Esophagus (tissue), 2 donors: ENCODE measurements at regions not wholly inside any gene's neighbourhood (a gene's known extent, or its start where the extent isn't known, plus 50 kb on each side); places are given as distances from the start of the nearest gene placed in this dataset.

Experiments used
- H3K27ac ChIP-seq, 2 donors: one replicate each; pipeline ENCODE4 v1.5.1; 2013; ENCODE audit warnings: low read depth in 2 of 2, mild to moderate bottlenecking in 2 of 2, inconsistent platforms in 1 of 2, low read length in 1 of 2, moderate library complexity in 1 of 2
- H3K27me3 ChIP-seq, 2 donors: one replicate each; pipeline ENCODE4 v1.6.1; 2013; ENCODE audit warnings: low read length in 2 of 2, control low read depth in 1 of 2, mild to moderate bottlenecking in 1 of 2; ENCODE audit not compliant: insufficient read depth in 2 of 2, control insufficient read depth in 1 of 2
- H3K36me3 ChIP-seq, 2 donors: one replicate each; pipeline ENCODE4 v1.6.1; 2013; ENCODE audit warnings: low read length in 1 of 2; ENCODE audit not compliant: control insufficient read depth in 2 of 2, insufficient read depth in 2 of 2
- H3K4me1 ChIP-seq, 2 donors: one replicate each; pipeline ENCODE4 v1.6.1; 2013; ENCODE audit warnings: low read length in 1 of 2; ENCODE audit not compliant: control insufficient read depth in 2 of 2, insufficient read depth in 2 of 2
- H3K4me3 ChIP-seq, 2 donors: one replicate each; pipeline ENCODE4 v1.5.1; 2013; ENCODE audit warnings: low read length in 2 of 2, mild to moderate bottlenecking in 2 of 2, low read depth in 1 of 2, moderate library complexity in 1 of 2
- H3K9me3 ChIP-seq, 2 donors: one replicate each; pipeline ENCODE4 v1.6.1; 2013; ENCODE audit warnings: mild to moderate bottlenecking in 2 of 2, low read depth in 1 of 2, low read length in 1 of 2, moderate library complexity in 1 of 2; ENCODE audit not compliant: control insufficient read depth in 2 of 2, insufficient read depth in 1 of 2
- WGBS, 2 donors: extraction: QIAGEN DNeasy Blood & Tissue Kit; methylation state at CpG; one replicate each; pipeline ENCODE4 v1.1.7; 2013; 5-methylcytosine and 5-hydroxymethylcytosine counted together
- donor health status: healthy with polysubstance abuse.
- donor health status: Bipolar disorder and iron deficiency.

- Histone ChIP-seq H3K27me3 (no peaks in the 10 kb centered on the region), H3K9me3 (no peaks in the 10 kb centered on the region), H3K4me1 (no peaks in the 10 kb centered on the region), H3K36me3 (no peaks in the 10 kb centered on the region), H3K27ac (no peak overlapping the region), H3K4me3 (no peak overlapping the region)
These were observed 160.8 kb upstream of the KRR1 start for GRCh38 chr12:75672200-75672599.

GRCh38 chr12:75670216-75670615 is 158.8 kb upstream of the KRR1 start:
- Histone ChIP-seq H3K9me3 (no peaks in the 10 kb centered on the region), H3K4me1 (no peaks in the 10 kb centered on the region), H3K36me3 (no peaks in the 10 kb centered on the region), H3K27ac (no peak overlapping the region), H3K4me3 (no peak overlapping the region), H3K27me3 (no peaks in the 10 kb centered on the region)
- WGBS, 2 donors: 72 to 74% methylated on average over 5 of the region's 5 CpGs

- H3K27ac ChIP-seq: no peak overlapping the region
- no peak overlapping the region for H3K4me3 ChIP-seq
- no peaks in the 10 kb centered on the region for H3K4me1 ChIP-seq
- H3K9me3 ChIP-seq: no peaks in the 10 kb centered on the region
- 41 to 44% methylated on average over 2 of the region's 2 CpGs for WGBS, 2 donors
- H3K36me3 ChIP-seq: no peaks in the 10 kb centered on the region
- no peaks in the 10 kb centered on the region for H3K27me3 ChIP-seq
These were observed 155.5 kb upstream of the KRR1 start for GRCh38 chr12:75666939-75667334.

- Histone ChIP-seq H3K36me3 (no peaks in the 10 kb centered on the region), H3K9me3 (no peaks in the 10 kb centered on the region), H3K4me3 (no peak overlapping the region), H3K4me1 (no peaks in the 10 kb centered on the region), H3K27ac (no peak overlapping the region), H3K27me3 (no peaks in the 10 kb centered on the region)
- WGBS, 2 donors: 61 to 79% methylated on average over 5 of the region's 5 CpGs
These were observed 154.9 kb upstream of the KRR1 start for GRCh38 chr12:75666126-75666938.

- Histone ChIP-seq H3K4me3 (no peak overlapping the region), H3K36me3 (no peaks in the 10 kb centered on the region), H3K27me3 (no peaks in the 10 kb centered on the region), H3K4me1 (no peaks in the 10 kb centered on the region), H3K27ac (no peak overlapping the region), H3K9me3 (no peaks in the 10 kb centered on the region)
- 84 to 93% methylated on average over 2 of the region's 2 CpGs for WGBS, 2 donors
These were observed 153.8 kb upstream of the KRR1 start for GRCh38 chr12:75665216-75665615.

- 55 to 74% methylated on average over 2 of the region's 2 CpGs for WGBS, 2 donors
- no peaks in the 10 kb centered on the region for H3K9me3 ChIP-seq
- H3K27ac ChIP-seq: no peak overlapping the region
- H3K27me3 ChIP-seq: no peaks in the 10 kb centered on the region
- H3K4me1 ChIP-seq: no peaks in the 10 kb centered on the region
- no peak overlapping the region for H3K4me3 ChIP-seq
- H3K36me3 ChIP-seq: no peaks in the 10 kb centered on the region
These were observed 151.2 kb upstream of the KRR1 start for GRCh38 chr12:75662511-75663159.

GRCh38 chr12:75661908-75662307 is 150.5 kb upstream of the KRR1 start:
- H3K4me1 ChIP-seq: peaks cover 0 to 2% of the 10 kb centered on the region in 2 donors
- 29 to 44% methylated on average over 1 of the region's 1 CpG for WGBS, 2 donors
- H3K9me3 ChIP-seq: no peaks in the 10 kb centered on the region
- H3K27me3 ChIP-seq: no peaks in the 10 kb centered on the region
- H3K36me3 ChIP-seq: no peaks in the 10 kb centered on the region
- H3K4me3 ChIP-seq: no peak overlapping the region
- H3K27ac ChIP-seq: no peak overlapping the region

GRCh38 chr12:75660805-75661404 is 149.5 kb upstream of the KRR1 start:
- Histone ChIP-seq H3K4me1 (peaks cover 0 to 4% of the 10 kb centered on the region in 2 donors), H3K4me3 (no peak overlapping the region), H3K27ac (peak overlapping the region; percentile 57 to 70), H3K36me3 (no peaks in the 10 kb centered on the region), H3K27me3 (no peaks in the 10 kb centered on the region), H3K9me3 (no peaks in the 10 kb centered on the region)
- 71 to 77% methylated on average over 3 of the region's 3 CpGs for WGBS, 2 donors

- H3K9me3 ChIP-seq: no peaks in the 10 kb centered on the region
- H3K4me1 ChIP-seq: peaks cover 0 to 4% of the 10 kb centered on the region in 2 donors
- no peak overlapping the region for H3K4me3 ChIP-seq
- H3K27ac ChIP-seq: peak overlapping the region; percentile 68 to 88
- 26 to 41% methylated on average over 4 of the region's 4 CpGs for WGBS, 2 donors
- no peaks in the 10 kb centered on the region for H3K27me3 ChIP-seq
- H3K36me3 ChIP-seq: no peaks in the 10 kb centered on the region
These were observed 148.7 kb upstream of the KRR1 start for GRCh38 chr12:75660107-75660530.
